Keratinocyte (primary cell): ENCODE measurements at regions not wholly inside any gene's neighbourhood (a gene's known extent, or its start where the extent isn't known, plus 50 kb on each side); places are given as distances from the start of the nearest gene placed in this dataset.

Experiments used
- DNase-seq: peaks from one replicate; pipeline ENCODE4 v3.0.0-alpha.2; 2011; ENCODE audit warnings: low read depth, missing footprints, low spot score
- FAIRE-seq: peaks from 2 replicates; lab custom pipeline; 2011; peaks lifted over from hg19 to GRCh38; lab: Jason Lieb, UNC
- H2AFZ ChIP-seq: 2 replicates; pipeline ENCODE4 v1.6.0; 2012; ENCODE audit warnings: low read length, control low read depth, inconsistent platforms; ENCODE audit not compliant: control insufficient read depth
- H3K27ac ChIP-seq: 2 replicates; pipeline ENCODE4 v1.5.1; 2011; ENCODE audit warnings: low read length; ENCODE audit not compliant: control insufficient read depth, insufficient read depth
- H3K27me3 ChIP-seq: 3 replicates; pipeline ENCODE4 v1.6.0; 2011; ENCODE audit warnings: low read length; ENCODE audit not compliant: control insufficient read depth, insufficient read depth; ENCODE audit errors: extremely low read depth
- H3K36me3 ChIP-seq, 2 experiments: 2 replicates in 1 of 2; 3 replicates in 1 of 2; pipeline ENCODE4 v1.5.1; 2011; ENCODE audit warnings: low read length in 2 of 2, mild to moderate bottlenecking in 1 of 2; ENCODE audit not compliant: control insufficient read depth in 2 of 2, insufficient read depth in 2 of 2; ENCODE audit errors: extremely low read depth in 1 of 2
- H3K4me1 ChIP-seq: 3 replicates; pipeline ENCODE4 v1.5.1; 2011; ENCODE audit warnings: low read length; ENCODE audit not compliant: control insufficient read depth, insufficient read depth; ENCODE audit errors: extremely low read depth
- H3K4me2 ChIP-seq: 3 replicates; pipeline ENCODE4 v1.6.0; 2011; ENCODE audit warnings: low read depth, low read length; ENCODE audit not compliant: control insufficient read depth, insufficient read depth; ENCODE audit errors: extremely low read depth
- H3K4me3 ChIP-seq, 3 experiments: fragments of 200-600 bp in 1 of 3; sonication (generic) in 1 of 3; 2 replicates in 2 of 3; 3 replicates in 1 of 3; pipeline ENCODE4 v1.5.1; 2011 to 2016; ENCODE audit warnings: low read length in 3 of 3, mild to moderate bottlenecking in 3 of 3, control low read depth in 2 of 3, inconsistent platforms in 1 of 3, low read depth in 1 of 3, mixed read lengths in 1 of 3, mixed run types in 1 of 3, moderate library complexity in 1 of 3; ENCODE audit not compliant: control insufficient read depth in 2 of 3, insufficient read depth in 2 of 3; ENCODE audit errors: extremely low read depth in 1 of 3
- H3K79me2 ChIP-seq: 2 replicates; pipeline ENCODE4 v1.6.0; 2012; ENCODE audit warnings: low read length; ENCODE audit not compliant: control insufficient read depth, insufficient read depth
- H3K9ac ChIP-seq: 3 replicates; pipeline ENCODE4 v1.6.0; 2011; ENCODE audit warnings: low read length; ENCODE audit not compliant: control insufficient read depth, insufficient read depth; ENCODE audit errors: extremely low read depth
- H3K9me1 ChIP-seq: 3 replicates; pipeline ENCODE4 v1.6.0; 2011; ENCODE audit warnings: low read length; ENCODE audit not compliant: control insufficient read depth, insufficient read depth; ENCODE audit errors: extremely low read depth
- H3K9me3 ChIP-seq: 2 replicates; pipeline ENCODE4 v1.5.1; 2012; ENCODE audit warnings: low read depth, low read length; ENCODE audit not compliant: control insufficient read depth
- H4K20me1 ChIP-seq: 3 replicates; pipeline ENCODE4 v1.6.0; 2011; ENCODE audit warnings: low read length; ENCODE audit not compliant: control insufficient read depth, insufficient read depth; ENCODE audit errors: extremely low read depth
- CTCF ChIP-seq, 3 experiments: IDR thresholded peaks in 1 of 3; conservative IDR thresholded peaks in 1 of 3; optimal IDR thresholded peaks in 1 of 3; 2 replicates in 2 of 3; 3 replicates in 1 of 3; pipeline versions ENCODE3 to v1.5.1; 2011; ENCODE audit warnings: low read length in 3 of 3, mild to moderate bottlenecking in 3 of 3, moderate library complexity in 2 of 3, control low read depth in 1 of 3, inconsistent platforms in 1 of 3; ENCODE audit not compliant: insufficient read depth in 2 of 3; ENCODE audit errors: extremely low read depth in 1 of 3
- EZH2 ChIP-seq: IDR thresholded peaks from one replicate; pipeline ENCODE4 v1.6.1; 2012; ENCODE audit warnings: inconsistent platforms, mild to moderate bottlenecking, low read length, moderate library complexity
- dilution Hi-C: fragments of 300-500 bp; cut with MboI; formaldehyde crosslinking; loops from one replicate; pipeline ENCODE4 v1.7.0; 2020; ENCODE audit warnings: low sequenced_read_pairs; ENCODE audit not compliant: extremely low pct_ligation_motif_present

- H3K79me2 ChIP-seq = no peaks in the 10 kb centered on the region
- TF ChIP-seq EZH2 (no peak), CTCF (optimal IDR thresholded peaks at IDR 0.05 in 1 of 3, IDR thresholded peaks at IDR 0.05 in 1 of 3, conservative IDR thresholded peaks at IDR 0.05 in 1 of 3; ENCODE audit: extremely low read depth in 1 of 3, insufficient read depth in 2 of 3, low read length in 3 of 3) (no peak)
- H3K36me3 ChIP-seq = no peaks in the 10 kb centered on the region
- no peak overlapping the region for H3K9ac ChIP-seq
- no peak overlapping the region for H3K4me3 ChIP-seq
- no peak for DNase-seq
- no peak for FAIRE-seq
- H3K4me1 ChIP-seq = no peaks in the 10 kb centered on the region
- H4K20me1 ChIP-seq = no peaks in the 10 kb centered on the region
- no peaks in the 10 kb centered on the region for H3K9me1 ChIP-seq
- H3K27me3 ChIP-seq = no peaks in the 10 kb centered on the region
- no peak overlapping the region for H3K27ac ChIP-seq
- dilution Hi-C loops = no loop called here
- no peak overlapping the region for H3K4me2 ChIP-seq
- H2AFZ ChIP-seq = no peak overlapping the region
- H3K9me3 ChIP-seq = no peaks in the 10 kb centered on the region
Measured at GRCh38 chr11:15744693-15745092, 611.7 kb downstream of the SOX6 start.

- Histone ChIP-seq H3K4me3 (no peak overlapping the region), H3K9ac (no peak overlapping the region), H3K9me3 (no peaks in the 10 kb centered on the region), H3K79me2 (no peaks in the 10 kb centered on the region), H2AFZ (no peak overlapping the region), H3K27me3 (no peaks in the 10 kb centered on the region), H4K20me1 (no peaks in the 10 kb centered on the region), H3K4me1 (no peaks in the 10 kb centered on the region), H3K9me1 (no peaks in the 10 kb centered on the region), H3K36me3 (no peaks in the 10 kb centered on the region), H3K27ac (no peak overlapping the region), H3K4me2 (no peak overlapping the region)
- FAIRE-seq (no peak), DNase-seq (no peak)
- TF ChIP-seq EZH2 (no peak), CTCF (optimal IDR thresholded peaks at IDR 0.05 in 1 of 3, IDR thresholded peaks at IDR 0.05 in 1 of 3, conservative IDR thresholded peaks at IDR 0.05 in 1 of 3; ENCODE audit: extremely low read depth in 1 of 3, insufficient read depth in 2 of 3, low read length in 3 of 3) (no peak)
- dilution Hi-C loops = no loop called here
Measured at GRCh38 chr11:15745266-15745665, 611.1 kb downstream of the SOX6 start.
